Effector memory CD4-positive, alpha-beta T cell (primary cell): ENCODE measurements at regions not wholly inside any gene's neighbourhood (a gene's known extent, or its start where the extent isn't known, plus 50 kb on each side); places are given as distances from the start of the nearest gene placed in this dataset.

Source experiments
- DNase-seq, 3 donors: peaks; one replicate each; pipeline ENCODE4 v3.0.0-alpha.2; 2020
- H3K27ac ChIP-seq: 2 replicates; pipeline ENCODE4 v1.7.0; 2013; ENCODE audit warnings: mild to moderate bottlenecking, low read length, moderate library complexity; ENCODE audit not compliant: insufficient read depth, poor library complexity, severe bottlenecking
- H3K27me3 ChIP-seq: replicated peaks from 2 replicates; pipeline ENCODE4 v1.7.0; 2013; ENCODE audit warnings: mild to moderate bottlenecking, low read length; ENCODE audit not compliant: insufficient read depth, control insufficient read depth, poor library complexity, severe bottlenecking
- H3K36me3 ChIP-seq: 2 replicates; pipeline ENCODE4 v1.7.0; 2013; ENCODE audit warnings: mild to moderate bottlenecking, low read length, moderate library complexity; ENCODE audit not compliant: control insufficient read depth, insufficient read depth
- H3K4me1 ChIP-seq: 2 replicates; pipeline ENCODE4 v1.7.0; 2013; ENCODE audit warnings: low read length, mild to moderate bottlenecking; ENCODE audit not compliant: control insufficient read depth, insufficient read depth, poor library complexity, severe bottlenecking
- H3K4me3 ChIP-seq: 2 replicates; pipeline ENCODE4 v1.7.0; 2013; ENCODE audit warnings: low read length, low read depth, mild to moderate bottlenecking; ENCODE audit not compliant: insufficient read depth, poor library complexity, severe bottlenecking
- H3K9me3 ChIP-seq: 2 replicates; pipeline ENCODE4 v1.7.0; 2013; ENCODE audit warnings: mild to moderate bottlenecking, low read length, moderate library complexity; ENCODE audit not compliant: control insufficient read depth

GRCh38 chr3:66729687-66730393, 229.0 kb upstream of the LRIG1 start:
- no peaks in the 10 kb centered on the region for H3K9me3 ChIP-seq
- DNase-seq = no peak
- H3K27me3 ChIP-seq = no peaks in the 10 kb centered on the region
- no peak overlapping the region for H3K27ac ChIP-seq
- H3K4me1 ChIP-seq = no peaks in the 10 kb centered on the region
- H3K36me3 ChIP-seq = no peaks in the 10 kb centered on the region
- no peak overlapping the region for H3K4me3 ChIP-seq

- DNase-seq = no peak
- Histone ChIP-seq H3K36me3 (no peaks in the 10 kb centered on the region), H3K27ac (no peak overlapping the region), H3K27me3 (no peaks in the 10 kb centered on the region), H3K4me1 (no peaks in the 10 kb centered on the region), H3K4me3 (no peak overlapping the region), H3K9me3 (no peaks in the 10 kb centered on the region)
These were observed 238.0 kb upstream of the LRIG1 start for GRCh38 chr3:66738625-66739365.

- Histone ChIP-seq H3K27ac (no peak overlapping the region), H3K9me3 (no peaks in the 10 kb centered on the region), H3K4me3 (no peak overlapping the region), H3K4me1 (no peaks in the 10 kb centered on the region), H3K27me3 (no peaks in the 10 kb centered on the region), H3K36me3 (no peaks in the 10 kb centered on the region)
- DNase-seq = no peak
These were observed 239.4 kb upstream of the LRIG1 start for GRCh38 chr3:66740260-66740659.

- no peaks in the 10 kb centered on the region for H3K4me1 ChIP-seq
- DNase-seq = no peak
- H3K4me3 ChIP-seq = no peak overlapping the region
- H3K9me3 ChIP-seq = no peaks in the 10 kb centered on the region
- H3K36me3 ChIP-seq = no peaks in the 10 kb centered on the region
- no peak overlapping the region for H3K27ac ChIP-seq
- no peaks in the 10 kb centered on the region for H3K27me3 ChIP-seq
These were observed 243.7 kb upstream of the LRIG1 start for GRCh38 chr3:66744521-66744920.

GRCh38 chr3:66744986-66745385, 244.2 kb upstream of the LRIG1 start:
- Histone ChIP-seq H3K27me3 (no peaks in the 10 kb centered on the region), H3K9me3 (no peaks in the 10 kb centered on the region), H3K36me3 (no peaks in the 10 kb centered on the region), H3K27ac (no peak overlapping the region), H3K4me3 (no peak overlapping the region), H3K4me1 (no peaks in the 10 kb centered on the region)
- no peak for DNase-seq

GRCh38 chr3:66747261-66747660, 246.4 kb upstream of the LRIG1 start:
- DNase-seq = no peak
- no peak overlapping the region for H3K27ac ChIP-seq
- H3K9me3 ChIP-seq = no peaks in the 10 kb centered on the region

GRCh38 chr3:66747696-66748095, 246.9 kb upstream of the LRIG1 start:
- H3K36me3 ChIP-seq = no peaks in the 10 kb centered on the region
- no peak for DNase-seq
- no peaks in the 10 kb centered on the region for H3K27me3 ChIP-seq
- H3K27ac ChIP-seq = no peak overlapping the region
- no peaks in the 10 kb centered on the region for H3K9me3 ChIP-seq
- no peak overlapping the region for H3K4me3 ChIP-seq
- H3K4me1 ChIP-seq = no peaks in the 10 kb centered on the region

More at GRCh38 chr3:66747261-66747660, 246.4 kb upstream of the LRIG1 start:
- Histone ChIP-seq H3K4me1 (no peaks in the 10 kb centered on the region), H3K27me3 (no peaks in the 10 kb centered on the region), H3K36me3 (no peaks in the 10 kb centered on the region), H3K4me3 (no peak overlapping the region)

GRCh38 chr3:66748175-66748876, 247.5 kb upstream of the LRIG1 start:
- DNase-seq = no peak
- Histone ChIP-seq H3K4me1 (no peaks in the 10 kb centered on the region), H3K27ac (no peak overlapping the region), H3K4me3 (no peak overlapping the region), H3K36me3 (no peaks in the 10 kb centered on the region), H3K27me3 (no peaks in the 10 kb centered on the region), H3K9me3 (no peaks in the 10 kb centered on the region)

- H3K27ac ChIP-seq = no peak overlapping the region
- H3K36me3 ChIP-seq = no peaks in the 10 kb centered on the region
- no peak overlapping the region for H3K4me3 ChIP-seq
- no peaks in the 10 kb centered on the region for H3K4me1 ChIP-seq
- no peaks in the 10 kb centered on the region for H3K27me3 ChIP-seq
- no peak for DNase-seq
- no peaks in the 10 kb centered on the region for H3K9me3 ChIP-seq
These were observed 246.3 kb upstream of the KBTBD8 start for GRCh38 chr3:66751842-66752241.

GRCh38 chr3:66753670-66754069, 244.4 kb upstream of the KBTBD8 start:
- Histone ChIP-seq H3K36me3 (no peaks in the 10 kb centered on the region), H3K4me1 (no peaks in the 10 kb centered on the region), H3K27ac (no peak overlapping the region), H3K4me3 (no peak overlapping the region), H3K9me3 (no peaks in the 10 kb centered on the region), H3K27me3 (no peaks in the 10 kb centered on the region)
- DNase-seq = no peak
